ENCODE measurements at regions not wholly inside any gene's neighbourhood (a gene's known extent, or its start where the extent isn't known, plus 50 kb on each side); places are given as distances from the start of the nearest gene placed in this dataset.

- DNase-seq (ENCODE audit: low spot score): no peak
- in situ Hi-C loops (cut with MboI; ENCODE audit: low pct_unique_long_range_greater_than_20kb, low sequenced_read_pairs, unreplicated experiment): no loop called here
- no peak for TF ChIP-seq CTCF (IDR thresholded peaks at IDR 0.05; ENCODE audit: extremely low read depth, insufficient read depth, missing control alignments)
These were observed 2125.7 kb upstream of the PCDH20 start for GRCh38 chr13:63541336-63541735.

GRCh38 chr13:63540061-63540460, 2124.4 kb upstream of the PCDH20 start:
- in situ Hi-C loops (cut with MboI; ENCODE audit: low pct_unique_long_range_greater_than_20kb, low sequenced_read_pairs, unreplicated experiment): no loop called here
- no peak for DNase-seq (ENCODE audit: low spot score)
- no peak for TF ChIP-seq CTCF (IDR thresholded peaks at IDR 0.05; ENCODE audit: extremely low read depth, insufficient read depth, missing control alignments)

- in situ Hi-C loops (cut with MboI; ENCODE audit: low pct_unique_long_range_greater_than_20kb, low sequenced_read_pairs, unreplicated experiment): no loop called here
- no peak for TF ChIP-seq CTCF (IDR thresholded peaks at IDR 0.05; ENCODE audit: extremely low read depth, insufficient read depth, missing control alignments)
- no peak for DNase-seq (ENCODE audit: low spot score)
These were observed 2101.7 kb upstream of the PCDH20 start for GRCh38 chr13:63517371-63517770.

GRCh38 chr13:63516124-63516523, 2100.5 kb upstream of the PCDH20 start:
- no peak for DNase-seq (ENCODE audit: low spot score)
- TF ChIP-seq CTCF (IDR thresholded peaks at IDR 0.05; ENCODE audit: extremely low read depth, insufficient read depth, missing control alignments): no peak
- in situ Hi-C loops (cut with MboI; ENCODE audit: low pct_unique_long_range_greater_than_20kb, low sequenced_read_pairs, unreplicated experiment): no loop called here

GRCh38 chr13:63514886-63515285, 2099.2 kb upstream of the PCDH20 start:
- in situ Hi-C loops (cut with MboI; ENCODE audit: low pct_unique_long_range_greater_than_20kb, low sequenced_read_pairs, unreplicated experiment): no loop called here
- DNase-seq (ENCODE audit: low spot score): no peak
- no peak for TF ChIP-seq CTCF (IDR thresholded peaks at IDR 0.05; ENCODE audit: extremely low read depth, insufficient read depth, missing control alignments)

- in situ Hi-C loops (cut with MboI; ENCODE audit: low pct_unique_long_range_greater_than_20kb, low sequenced_read_pairs, unreplicated experiment): no loop called here
- no peak for DNase-seq (ENCODE audit: low spot score)
- no peak for TF ChIP-seq CTCF (IDR thresholded peaks at IDR 0.05; ENCODE audit: extremely low read depth, insufficient read depth, missing control alignments)
These were observed 2096.4 kb upstream of the PCDH20 start for GRCh38 chr13:63512095-63512494.

GRCh38 chr13:63501702-63502101, 2086.1 kb upstream of the PCDH20 start:
- TF ChIP-seq CTCF (IDR thresholded peaks at IDR 0.05; ENCODE audit: extremely low read depth, insufficient read depth, missing control alignments): no peak
- in situ Hi-C loops (cut with MboI; ENCODE audit: low pct_unique_long_range_greater_than_20kb, low sequenced_read_pairs, unreplicated experiment): no loop called here
- no peak for DNase-seq (ENCODE audit: low spot score)

All from GM13977 (cell line).